SU-DHL-6 (cell line): ENCODE measurements at regions not wholly inside any gene's neighbourhood (a gene's known extent, or its start where the extent isn't known, plus 50 kb on each side); places are given as distances from the start of the nearest gene placed in this dataset.

ENCODE experiments used
- CTCF ChIP-seq: fragments of 200-600 bp; sonication (generic); IDR thresholded peaks from one replicate; pipeline ENCODE4 v1.5.1; 2017; ENCODE audit warnings: antibody characterized with exemption, mild to moderate bottlenecking, low read length, moderate library complexity; ENCODE audit not compliant: insufficient read depth, poor library complexity, severe bottlenecking
- EZH2phosphoT487 ChIP-seq: fragments of 200-600 bp; sonication (generic), shearing (Covaris generic); conservative IDR thresholded peaks from 2 replicates; pipeline ENCODE4 v1.6.1; 2018; ENCODE audit warnings: mild to moderate bottlenecking, antibody characterized with exemption, low read length, moderate library complexity, mixed read lengths

- TF ChIP-seq CTCF (no peak), EZH2phosphoT487 (no peak)
Observed at GRCh38 chr12:116358893-116359761, 81.6 kb upstream of the MED13L start.
